Peyer's patch (tissue), 4 donors: ENCODE measurements at regions not wholly inside any gene's neighbourhood (a gene's known extent, or its start where the extent isn't known, plus 50 kb on each side); places are given as distances from the start of the nearest gene placed in this dataset.

Source experiments
- DNase-seq, 3 donors: peaks; one replicate each; pipeline ENCODE4 v3.0.0-alpha.2; 2017 to 2019
- H3K27ac ChIP-seq, 4 donors: fragments of 200-600 bp; sonication (generic); one replicate each; pipeline ENCODE4 v1.5.1; 2016 to 2019
- H3K27me3 ChIP-seq, 2 donors: fragments of 200-600 bp; sonication (generic); one replicate each; pipeline ENCODE4 v1.5.1; 2019
- H3K36me3 ChIP-seq, 3 donors: fragments of 200-600 bp; sonication (generic); one replicate each; pipeline ENCODE4 v1.5.1; 2016 to 2019
- H3K4me1 ChIP-seq, 4 donors: fragments of 200-600 bp; sonication (generic); one replicate each; pipeline ENCODE4 v1.5.1; 2016 to 2019
- H3K4me3 ChIP-seq, 4 donors: fragments of 200-600 bp; sonication (generic); 1 replicate in 3 of 4; 2 replicates in 1 of 4; pipeline ENCODE4 v1.5.1; 2016 to 2019; ENCODE audit warnings: mild to moderate bottlenecking in 1 of 4
- H3K9me3 ChIP-seq, 4 donors: fragments of 200-600 bp; sonication (generic); one replicate each; pipeline ENCODE4 v1.5.1; 2016 to 2019; ENCODE audit warnings: mild to moderate bottlenecking in 1 of 4
- CTCF ChIP-seq, 6 experiments: fragments of 450-650 bp in 4 of 6; fragments of 200-600 bp in 2 of 6; sonication (generic) in 1 of 6; IDR thresholded peaks; one replicate each; pipeline ENCODE4 v1.5.1; 2017 to 2019; ENCODE audit warnings: antibody characterized with exemption in 6 of 6, mild to moderate bottlenecking in 3 of 6, moderate library complexity in 1 of 6
- POLR2A ChIP-seq, 2 donors: fragments of 450-650 bp; IDR thresholded peaks; one replicate each; pipeline ENCODE4 v1.5.1; 2017; ENCODE audit warnings: antibody characterized with exemption in 2 of 2, mild to moderate bottlenecking in 2 of 2, moderate library complexity in 2 of 2

DNA sequence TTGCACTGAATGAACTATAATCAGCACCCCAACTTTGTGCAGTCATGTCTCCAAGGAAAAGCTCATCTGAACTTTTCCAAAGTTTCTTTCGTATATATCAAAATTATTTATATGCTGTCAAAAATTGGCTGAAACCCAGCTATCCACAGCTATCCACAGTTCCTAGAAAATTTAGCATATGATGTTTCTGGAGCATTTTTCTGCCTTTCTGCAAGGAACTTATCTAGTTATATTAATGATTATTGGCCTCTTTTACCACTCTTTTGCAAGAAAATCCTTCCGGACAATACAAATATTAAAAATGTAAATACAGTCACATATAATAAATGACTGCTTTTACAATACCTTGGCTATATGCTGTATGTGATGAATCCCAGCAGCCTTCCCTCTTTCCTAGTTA, 270.2 kb downstream of the TMEM167A start:
- TF ChIP-seq POLR2A (IDR thresholded peaks at IDR 0.05), result no peak
- H3K27ac ChIP-seq, result no peak overlapping the region
- H3K4me1 ChIP-seq, result no peaks in the 10 kb centered on the region
- DNase-seq, result no peak
- no peaks in the 10 kb centered on the region for H3K36me3 ChIP-seq
- no peaks in the 10 kb centered on the region for H3K27me3 ChIP-seq
- no peak overlapping the region for H3K4me3 ChIP-seq
- no peaks in the 10 kb centered on the region for H3K9me3 ChIP-seq

GRCh38 chr5:82806513-82806912, 270.7 kb downstream of the TMEM167A start:
- Histone ChIP-seq H3K27ac (no peak overlapping the region), H3K4me3 (no peak overlapping the region), H3K36me3 (no peaks in the 10 kb centered on the region), H3K27me3 (no peaks in the 10 kb centered on the region), H3K9me3 (no peaks in the 10 kb centered on the region), H3K4me1 (no peaks in the 10 kb centered on the region)
- DNase-seq, result no peak
- no peak for TF ChIP-seq POLR2A (IDR thresholded peaks at IDR 0.05)
- no peak for TF ChIP-seq CTCF (IDR thresholded peaks at IDR 0.05)

GRCh38 chr5:82804155-82804690, 273.0 kb downstream of the TMEM167A start:
- DNase-seq, result no peak
- no peaks in the 10 kb centered on the region for H3K4me1 ChIP-seq
- H3K4me3 ChIP-seq, result no peak overlapping the region
- H3K27ac ChIP-seq, result no peak overlapping the region
- TF ChIP-seq POLR2A (IDR thresholded peaks at IDR 0.05) (no peak), CTCF (IDR thresholded peaks at IDR 0.05) (no peak)
- no peaks in the 10 kb centered on the region for H3K36me3 ChIP-seq
- H3K9me3 ChIP-seq, result no peaks in the 10 kb centered on the region
- no peaks in the 10 kb centered on the region for H3K27me3 ChIP-seq

DNA sequence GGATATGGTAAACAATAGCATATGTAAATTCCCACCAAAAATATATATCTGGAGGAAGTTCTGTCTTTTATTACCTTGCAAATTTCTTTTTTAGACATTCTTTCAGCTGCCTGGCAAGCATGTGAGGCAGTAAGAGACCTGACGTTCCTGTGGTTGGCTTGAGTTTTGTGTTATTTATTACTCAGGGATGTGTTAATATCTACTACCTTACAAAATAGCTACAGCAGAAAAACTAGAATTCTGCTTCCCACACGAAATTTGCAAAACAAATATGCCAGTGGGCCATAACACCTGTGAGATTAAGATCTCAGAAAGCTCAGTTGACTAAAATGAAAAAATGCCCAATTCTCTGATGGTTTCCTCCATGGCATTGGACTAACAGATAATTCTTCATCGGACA, 274.2 kb downstream of the TMEM167A start:
- no peaks in the 10 kb centered on the region for H3K4me1 ChIP-seq
- H3K4me3 ChIP-seq, result no peak overlapping the region
- no peak overlapping the region for H3K27ac ChIP-seq
- H3K36me3 ChIP-seq, result no peaks in the 10 kb centered on the region
- no peak for DNase-seq
- no peaks in the 10 kb centered on the region for H3K27me3 ChIP-seq
- no peak for TF ChIP-seq CTCF (IDR thresholded peaks at IDR 0.05)
- no peak for TF ChIP-seq POLR2A (IDR thresholded peaks at IDR 0.05)
- H3K9me3 ChIP-seq, result no peaks in the 10 kb centered on the region

DNA sequence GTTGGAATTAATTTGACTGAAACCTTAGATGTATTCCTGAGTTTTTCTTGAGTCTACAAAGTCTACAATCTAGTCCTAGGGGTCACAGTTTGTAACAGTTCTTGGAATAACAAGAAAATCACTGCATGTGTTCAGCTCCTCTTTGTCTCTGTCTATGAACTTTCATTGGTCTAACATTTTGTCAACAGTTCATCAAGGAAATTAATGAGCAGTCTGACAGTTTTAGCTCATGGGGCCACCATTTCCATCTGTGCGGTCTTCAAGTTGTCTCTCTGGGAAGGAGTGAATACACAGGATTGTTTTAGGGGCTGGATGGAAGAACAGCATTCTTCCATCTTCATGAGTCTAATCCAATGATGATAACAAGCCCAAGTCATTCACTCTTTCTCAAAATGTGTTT, 276.4 kb downstream of the TMEM167A start:
- Histone ChIP-seq H3K27ac (no peak overlapping the region), H3K4me3 (no peak overlapping the region), H3K36me3 (no peaks in the 10 kb centered on the region), H3K27me3 (no peaks in the 10 kb centered on the region), H3K4me1 (no peaks in the 10 kb centered on the region), H3K9me3 (no peaks in the 10 kb centered on the region)
- no peak for TF ChIP-seq POLR2A (IDR thresholded peaks at IDR 0.05)
- no peak for TF ChIP-seq CTCF (IDR thresholded peaks at IDR 0.05)
- no peak for DNase-seq

DNA sequence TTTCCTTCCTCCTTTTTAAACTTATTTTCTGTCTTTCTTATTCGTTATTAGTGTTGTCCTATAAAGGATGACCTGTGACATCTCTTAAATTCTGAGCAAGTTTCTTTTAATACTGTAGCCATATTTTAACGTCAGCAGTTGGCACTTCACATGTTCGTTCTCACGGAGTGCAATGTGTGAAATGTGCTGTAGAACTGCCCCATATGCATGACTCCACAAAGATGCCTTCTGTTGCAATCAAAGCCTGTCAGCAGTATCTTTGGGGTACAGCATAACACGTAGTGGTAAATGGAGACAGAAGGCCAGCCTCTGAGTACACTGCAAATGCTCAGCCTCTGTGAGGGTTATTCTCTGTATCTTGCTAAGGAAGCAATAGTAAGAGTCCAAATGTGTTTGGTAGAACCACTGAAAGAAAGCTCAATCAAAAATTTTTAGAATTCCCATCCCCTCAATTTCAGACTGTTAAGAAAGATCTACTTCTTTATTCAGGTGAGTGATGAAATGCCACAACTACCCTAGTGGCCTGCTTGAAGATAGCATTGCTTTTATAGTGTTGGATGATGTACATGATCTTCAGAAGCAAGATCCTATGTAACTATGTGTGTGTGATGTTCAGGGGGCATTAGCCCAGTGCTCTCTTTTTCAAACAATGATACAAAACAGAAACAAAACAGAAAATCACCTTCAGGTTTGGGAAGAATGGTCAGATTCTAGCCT, 277.7 kb downstream of the TMEM167A start:
- TF ChIP-seq POLR2A (IDR thresholded peaks at IDR 0.05) (no peak), CTCF (IDR thresholded peaks at IDR 0.05) (no peak)

More for the DNA sequence above, 277.7 kb downstream of the TMEM167A start:
- Histone ChIP-seq H3K4me1 (no peaks in the 10 kb centered on the region), H3K27ac (no peak overlapping the region), H3K27me3 (no peaks in the 10 kb centered on the region), H3K36me3 (no peaks in the 10 kb centered on the region), H3K9me3 (no peaks in the 10 kb centered on the region), H3K4me3 (no peak overlapping the region)
- no peak for DNase-seq
